Erythroblast (primary cell): ENCODE measurements at regions not wholly inside any gene's neighbourhood (a gene's known extent, or its start where the extent isn't known, plus 50 kb on each side); places are given as distances from the start of the nearest gene placed in this dataset.

ENCODE experiments used
- GATA1 ChIP-seq: IDR thresholded peaks from 2 replicates; pipeline ENCODE4 v1.6.1; 2011; ENCODE audit warnings: low read depth, mild to moderate bottlenecking, control low read depth, low read length, moderate library complexity
- POLR2A ChIP-seq: IDR thresholded peaks from 2 replicates; pipeline ENCODE4 v1.6.1; 2011; ENCODE audit warnings: mild to moderate bottlenecking, low read length

GRCh38 chr6:77322604-77323003, 140.7 kb downstream of the HTR1B start:
- TF ChIP-seq POLR2A (no peak), GATA1 (no peak)
